Glutamatergic neuron (in vitro differentiated cells): ENCODE measurements at regions not wholly inside any gene's neighbourhood (a gene's known extent, or its start where the extent isn't known, plus 50 kb on each side); places are given as distances from the start of the nearest gene placed in this dataset.

Experiments
- DNase-seq: peaks from one replicate; pipeline ENCODE4 v3.0.0; 2022
- H3K27ac Mint-ChIP-seq: one replicate; pipeline ENCODE4 v1.8.0; 2020; ENCODE audit warnings: mild to moderate bottlenecking, mixed read lengths, inconsistent platforms; ENCODE audit not compliant: unreplicated experiment
- H3K27me3 Mint-ChIP-seq: one replicate; pipeline ENCODE4 v1.8.0; 2020; ENCODE audit warnings: mild to moderate bottlenecking, moderate library complexity, mixed read lengths, inconsistent platforms; ENCODE audit not compliant: unreplicated experiment
- H3K36me3 Mint-ChIP-seq: one replicate; pipeline ENCODE4 v1.8.0; 2020; ENCODE audit warnings: mild to moderate bottlenecking, mixed read lengths, inconsistent platforms; ENCODE audit not compliant: unreplicated experiment
- H3K4me1 Mint-ChIP-seq: one replicate; pipeline ENCODE4 v1.8.0; 2020; ENCODE audit warnings: mild to moderate bottlenecking, low read depth, mixed read lengths, inconsistent platforms; ENCODE audit not compliant: unreplicated experiment
- H3K4me3 Mint-ChIP-seq: one replicate; pipeline ENCODE4 v1.8.0; 2020; ENCODE audit warnings: mild to moderate bottlenecking, mixed read lengths, inconsistent platforms; ENCODE audit not compliant: unreplicated experiment
- H3K9me3 Mint-ChIP-seq: one replicate; pipeline ENCODE4 v1.8.0; 2020; ENCODE audit warnings: mild to moderate bottlenecking, moderate library complexity, mixed read lengths, inconsistent platforms; ENCODE audit not compliant: unreplicated experiment
- TF ChIP-seq, protein P1 (sequence below): fragments of 200-600 bp; sonication (generic); IDR thresholded peaks from one replicate; pipeline ENCODE4 v1.5.0; 2021; ENCODE audit not compliant: partially characterized antibody, unreplicated experiment

DNA sequence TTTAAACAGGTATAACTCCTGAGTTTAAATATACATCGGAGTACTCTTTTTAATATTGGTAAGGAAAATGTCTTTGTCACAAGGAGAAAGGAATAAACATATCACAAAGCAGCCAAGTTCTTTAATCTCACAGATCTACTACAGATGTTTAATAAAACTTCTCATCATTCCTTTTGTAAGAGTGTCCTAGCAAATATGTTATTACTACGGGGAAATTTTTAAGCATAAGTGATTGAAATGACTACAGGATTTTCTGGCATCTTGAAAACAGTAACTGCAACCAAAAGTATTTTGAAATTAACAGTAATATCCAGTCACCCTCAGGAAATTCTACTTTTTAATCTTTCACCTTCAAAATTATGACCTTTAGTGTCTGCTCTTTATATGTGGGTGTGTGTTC lies 403.1 kb downstream of the IRS1 start:
- Mint-ChIP-seq H3K36me3 (no peaks in the 10 kb centered on the region), H3K4me3 (no peak overlapping the region), H3K9me3 (peaks cover 1% of the 10 kb centered on the region), H3K27ac (no peak overlapping the region), H3K4me1 (no peaks in the 10 kb centered on the region), H3K27me3 (no peaks in the 10 kb centered on the region)
- DNase-seq: no peak
- TF ChIP-seq, protein P1, sequence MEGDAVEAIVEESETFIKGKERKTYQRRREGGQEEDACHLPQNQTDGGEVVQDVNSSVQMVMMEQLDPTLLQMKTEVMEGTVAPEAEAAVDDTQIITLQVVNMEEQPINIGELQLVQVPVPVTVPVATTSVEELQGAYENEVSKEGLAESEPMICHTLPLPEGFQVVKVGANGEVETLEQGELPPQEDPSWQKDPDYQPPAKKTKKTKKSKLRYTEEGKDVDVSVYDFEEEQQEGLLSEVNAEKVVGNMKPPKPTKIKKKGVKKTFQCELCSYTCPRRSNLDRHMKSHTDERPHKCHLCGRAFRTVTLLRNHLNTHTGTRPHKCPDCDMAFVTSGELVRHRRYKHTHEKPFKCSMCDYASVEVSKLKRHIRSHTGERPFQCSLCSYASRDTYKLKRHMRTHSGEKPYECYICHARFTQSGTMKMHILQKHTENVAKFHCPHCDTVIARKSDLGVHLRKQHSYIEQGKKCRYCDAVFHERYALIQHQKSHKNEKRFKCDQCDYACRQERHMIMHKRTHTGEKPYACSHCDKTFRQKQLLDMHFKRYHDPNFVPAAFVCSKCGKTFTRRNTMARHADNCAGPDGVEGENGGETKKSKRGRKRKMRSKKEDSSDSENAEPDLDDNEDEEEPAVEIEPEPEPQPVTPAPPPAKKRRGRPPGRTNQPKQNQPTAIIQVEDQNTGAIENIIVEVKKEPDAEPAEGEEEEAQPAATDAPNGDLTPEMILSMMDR: no peak

DNA sequence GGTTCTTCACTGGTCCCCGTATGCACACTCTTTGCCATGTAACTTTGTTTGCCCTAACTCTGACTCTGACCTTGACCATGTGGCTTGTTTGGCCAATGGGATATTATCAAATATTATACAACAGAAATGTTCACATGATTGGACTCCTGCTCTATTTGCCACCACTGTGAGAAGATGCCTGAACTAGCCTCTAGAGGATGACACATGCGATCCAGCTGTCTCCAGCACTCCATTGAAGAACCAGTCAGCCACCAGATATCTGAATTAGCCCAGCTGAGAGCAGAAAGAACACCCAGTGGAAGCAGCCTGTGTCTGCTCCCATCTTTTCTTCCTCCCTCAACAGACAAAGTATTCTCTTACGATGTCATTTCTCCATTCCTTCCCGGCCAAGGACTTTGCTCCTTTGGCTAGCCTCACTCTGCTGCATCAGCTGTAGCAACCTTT lies 412.1 kb downstream of the IRS1 start:
- H3K27ac Mint-ChIP-seq: no peak overlapping the region
- no peaks in the 10 kb centered on the region for H3K4me1 Mint-ChIP-seq
- H3K36me3 Mint-ChIP-seq: no peaks in the 10 kb centered on the region
- H3K4me3 Mint-ChIP-seq: no peak overlapping the region
- H3K9me3 Mint-ChIP-seq: no peaks in the 10 kb centered on the region
- TF ChIP-seq, protein P1: no peak
- H3K27me3 Mint-ChIP-seq: no peaks in the 10 kb centered on the region
- no peak for DNase-seq

DNA sequence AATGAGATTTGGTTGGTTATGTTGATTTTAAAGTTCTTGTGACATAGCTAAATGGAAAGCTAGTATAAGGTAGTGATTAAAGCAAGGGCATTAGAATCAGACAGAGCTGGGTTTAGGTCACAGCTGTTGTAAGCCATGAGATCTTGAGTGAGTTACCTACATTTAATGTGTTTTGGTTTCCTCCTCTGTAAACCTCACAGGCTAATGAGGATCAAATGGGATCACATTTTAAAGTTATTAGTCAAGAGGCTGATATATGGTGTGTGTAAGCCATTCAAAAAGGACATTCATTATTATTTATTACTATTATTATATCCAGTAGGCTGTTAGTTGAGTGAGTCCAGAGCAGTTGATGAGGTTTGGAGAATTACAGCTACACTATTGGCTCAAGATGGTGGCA lies 416.2 kb downstream of the IRS1 start:
- no peaks in the 10 kb centered on the region for H3K4me1 Mint-ChIP-seq
- no peak overlapping the region for H3K4me3 Mint-ChIP-seq
- no peak for DNase-seq
- no peak overlapping the region for H3K27ac Mint-ChIP-seq
- no peaks in the 10 kb centered on the region for H3K27me3 Mint-ChIP-seq
- TF ChIP-seq, protein P1: no peak
- H3K36me3 Mint-ChIP-seq: no peaks in the 10 kb centered on the region
- H3K9me3 Mint-ChIP-seq: no peaks in the 10 kb centered on the region

DNA sequence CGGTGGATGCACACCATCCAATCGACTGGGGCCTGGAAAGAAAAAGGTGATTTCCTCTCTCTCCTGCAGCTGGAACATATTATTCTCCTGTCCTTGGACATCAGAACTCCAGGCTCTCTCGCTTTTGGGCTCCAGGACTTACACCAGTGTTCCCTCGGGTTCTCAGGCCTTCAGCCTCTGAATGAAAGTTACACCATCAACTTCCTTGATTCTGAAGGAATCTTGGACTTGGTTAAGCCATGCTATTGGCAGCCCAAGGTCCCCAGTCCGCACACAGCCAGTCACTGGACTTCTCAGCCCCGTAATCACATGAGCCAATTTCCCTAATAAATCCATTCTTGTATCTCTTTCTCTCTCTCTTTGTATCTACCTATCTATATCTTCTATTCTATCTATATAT lies 418.9 kb downstream of the IRS1 start:
- no peaks in the 10 kb centered on the region for H3K9me3 Mint-ChIP-seq
- TF ChIP-seq, protein P1: no peak
- no peak for DNase-seq
- no peaks in the 10 kb centered on the region for H3K36me3 Mint-ChIP-seq
- no peak overlapping the region for H3K4me3 Mint-ChIP-seq
- no peaks in the 10 kb centered on the region for H3K27me3 Mint-ChIP-seq
- no peaks in the 10 kb centered on the region for H3K4me1 Mint-ChIP-seq
- no peak overlapping the region for H3K27ac Mint-ChIP-seq

DNA sequence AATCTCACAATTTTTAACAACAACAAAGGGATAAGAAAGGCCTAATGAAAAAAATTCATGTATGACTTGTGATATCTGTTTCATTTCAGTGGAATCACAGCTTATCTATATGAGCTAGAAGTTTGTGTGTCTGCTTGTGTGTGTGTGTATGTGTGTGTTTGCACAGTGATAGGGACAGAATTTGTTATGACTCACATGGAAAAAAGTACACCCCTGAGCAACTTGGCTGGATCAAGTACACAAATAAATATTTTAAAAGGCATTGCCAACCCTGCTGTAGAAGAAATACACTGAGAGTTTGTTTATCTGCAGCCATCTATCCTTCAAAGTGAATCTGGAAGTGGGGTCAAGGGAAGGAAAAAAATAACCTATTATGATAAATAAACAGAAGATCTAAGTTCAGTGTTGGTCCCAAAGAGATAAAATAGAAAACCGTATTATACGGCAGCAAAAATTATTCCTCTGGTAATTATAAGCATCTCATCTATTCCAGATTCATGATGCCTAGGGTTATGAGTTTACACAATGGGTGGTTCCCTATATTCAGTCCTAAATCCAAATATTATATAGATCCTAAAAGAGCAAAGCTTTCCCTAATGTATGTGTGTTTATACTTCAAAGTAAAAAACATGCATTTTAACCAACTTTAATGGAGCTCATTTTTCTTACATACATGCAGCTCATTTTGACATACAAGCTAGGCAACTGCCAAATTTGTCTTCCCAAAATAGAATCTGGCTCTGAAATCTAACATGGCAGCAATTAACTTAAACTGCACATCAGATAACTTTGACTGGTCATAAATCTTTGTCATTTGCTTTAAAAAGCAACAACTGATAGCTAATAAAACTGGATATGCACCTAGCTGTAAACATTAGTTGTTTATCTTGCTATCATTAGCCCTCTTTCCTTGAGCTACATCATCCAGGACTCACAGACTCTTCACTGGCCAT lies 420.6 kb downstream of the IRS1 start:
- Mint-ChIP-seq H3K36me3 (no peaks in the 10 kb centered on the region), H3K9me3 (no peaks in the 10 kb centered on the region), H3K4me1 (no peaks in the 10 kb centered on the region), H3K27me3 (no peaks in the 10 kb centered on the region), H3K4me3 (no peak overlapping the region), H3K27ac (no peak overlapping the region)
- no peak for DNase-seq
- TF ChIP-seq, protein P1: no peak
